ENCODE measurements at regions not wholly inside any gene's neighbourhood (a gene's known extent, or its start where the extent isn't known, plus 50 kb on each side); places are given as distances from the start of the nearest gene placed in this dataset.

GRCh38 chr1:38365242-38365641 lies 318.6 kb upstream of the POU3F1 start:
- TF ChIP-seq EZH2phosphoT487 (IDR thresholded peaks at IDR 0.05; ENCODE audit: borderline replicate concordance, low read depth, low read length): no peak
- no peak for TF ChIP-seq CTCF (conservative IDR thresholded peaks at IDR 0.05; ENCODE audit: low read length)
